H7 (cell line): ENCODE measurements at regions not wholly inside any gene's neighbourhood (a gene's known extent, or its start where the extent isn't known, plus 50 kb on each side); places are given as distances from the start of the nearest gene placed in this dataset.

Experiments used
- DNase-seq: peaks from one replicate; pipeline ENCODE4 v3.0.0; 2012
- H3K27me3 ChIP-seq: 2 replicates; pipeline ENCODE4 v1.6.0; 2011; ENCODE audit warnings: mild to moderate bottlenecking, low read length; ENCODE audit not compliant: control insufficient read depth, insufficient read depth
- H3K36me3 ChIP-seq: replicated peaks from 2 replicates; pipeline ENCODE4 v1.5.1; 2011; ENCODE audit warnings: low read length; ENCODE audit not compliant: control insufficient read depth, insufficient read depth
- H3K4me3 ChIP-seq: 2 replicates; pipeline ENCODE4 v1.5.1; 2011; ENCODE audit warnings: low read depth, mild to moderate bottlenecking, control low read depth, low read length, moderate library complexity; ENCODE audit not compliant: insufficient read depth

DNA sequence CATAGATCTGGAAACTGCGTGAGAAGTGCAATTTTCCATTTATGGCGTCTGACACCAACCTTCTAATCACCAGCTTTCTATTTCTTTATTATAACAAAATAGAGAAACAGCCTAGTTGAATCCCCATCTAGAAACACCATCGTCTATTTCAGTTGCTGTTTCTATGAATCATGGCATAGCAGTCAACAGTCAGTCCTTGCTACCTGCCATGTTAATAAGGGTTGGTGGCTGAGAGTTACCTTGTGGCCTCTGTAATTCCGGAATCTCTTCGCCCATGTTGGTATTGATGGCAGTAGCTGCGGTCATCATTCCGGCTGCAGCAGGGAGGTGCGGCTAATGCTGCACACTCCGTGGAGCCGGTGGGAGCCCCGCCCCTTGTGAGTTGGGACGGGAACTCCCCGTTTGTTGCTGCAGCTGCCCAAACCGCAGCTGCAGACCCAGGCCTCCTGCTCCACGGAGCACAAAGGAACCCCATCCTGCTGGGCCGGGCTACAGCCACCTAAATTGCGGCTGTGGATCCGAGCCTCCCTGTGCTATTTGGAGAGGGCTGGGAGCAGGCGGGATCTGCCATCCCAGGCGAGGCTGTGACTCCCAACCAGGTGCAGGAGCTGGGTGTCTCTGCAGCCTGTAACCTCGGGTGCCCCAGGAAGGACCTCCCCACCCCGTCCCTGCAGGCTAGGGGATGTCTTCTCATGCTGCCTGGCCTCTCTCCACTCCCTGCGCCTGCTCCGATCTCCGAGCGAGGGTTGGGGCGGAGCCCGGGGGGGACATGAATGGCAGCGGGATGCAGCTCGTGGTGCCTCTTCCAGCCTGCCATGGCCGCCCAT is 115.4 kb upstream of the STK26 start:
- Histone ChIP-seq H3K4me3 (peak overlapping the region; percentile 21; the same call in 1 of the 2 replicates), H3K27me3 (no peaks in the 10 kb centered on the region), H3K36me3 (no peaks in the 10 kb centered on the region)
- peak; percentile 22 for DNase-seq

- no peak overlapping the region for H3K4me3 ChIP-seq
- no peaks in the 10 kb centered on the region for H3K36me3 ChIP-seq
- no peak for DNase-seq
- H3K27me3 ChIP-seq = no peaks in the 10 kb centered on the region
Observed at GRCh38 chrX:131910586-131910985, 112.5 kb upstream of the STK26 start.

DNA sequence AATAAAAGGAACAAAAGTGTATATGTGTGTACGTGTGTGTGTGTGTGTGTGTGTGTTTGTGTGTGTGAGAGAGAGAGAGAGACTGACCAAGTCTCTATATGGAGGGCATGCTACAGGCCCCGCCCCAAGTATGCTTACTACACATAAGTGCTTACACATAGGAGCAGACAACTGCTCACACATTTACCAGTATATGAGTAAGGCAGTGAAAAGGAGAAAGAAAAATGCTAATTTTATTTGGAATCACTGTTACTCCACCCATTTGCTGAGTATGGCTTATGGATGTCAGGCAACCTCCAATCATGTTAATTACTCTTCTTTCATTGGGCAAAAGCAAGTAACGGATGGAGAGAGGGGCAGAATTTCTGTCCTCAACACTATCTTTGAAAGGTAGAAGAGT is 107.6 kb upstream of the STK26 start:
- DNase-seq = no peak
- Histone ChIP-seq H3K27me3 (no peaks in the 10 kb centered on the region), H3K4me3 (no peak overlapping the region)

DNA sequence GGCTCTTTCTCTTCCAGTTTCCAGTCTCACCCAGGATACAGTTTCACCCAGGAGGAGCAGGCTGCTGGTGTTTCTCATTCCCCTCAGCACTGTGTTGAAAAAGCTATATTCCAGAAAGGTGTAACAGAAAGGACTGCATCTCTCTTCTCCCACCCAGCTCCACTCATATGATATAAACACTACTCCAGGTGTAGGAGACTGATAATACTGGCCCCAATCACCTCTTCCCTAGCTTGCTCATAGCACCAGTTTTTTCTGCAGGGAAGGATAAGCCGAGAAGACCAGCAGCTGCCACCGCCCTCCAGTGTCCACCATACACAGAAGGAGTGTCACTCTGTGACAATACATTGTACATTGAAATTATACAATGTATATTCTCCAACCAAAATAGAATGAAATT is 105.5 kb upstream of the STK26 start:
- no peaks in the 10 kb centered on the region for H3K27me3 ChIP-seq
- DNase-seq = no peak
- no peaks in the 10 kb centered on the region for H3K36me3 ChIP-seq
- H3K4me3 ChIP-seq = no peak overlapping the region

More for the DNA sequence above, 107.6 kb upstream of the STK26 start:
- H3K36me3 ChIP-seq = no peaks in the 10 kb centered on the region

- no peaks in the 10 kb centered on the region for H3K36me3 ChIP-seq
- H3K4me3 ChIP-seq = no peak overlapping the region
- no peaks in the 10 kb centered on the region for H3K27me3 ChIP-seq
- DNase-seq = no peak
Observed at GRCh38 chrX:131918839-131919238, 104.3 kb upstream of the STK26 start.

DNA sequence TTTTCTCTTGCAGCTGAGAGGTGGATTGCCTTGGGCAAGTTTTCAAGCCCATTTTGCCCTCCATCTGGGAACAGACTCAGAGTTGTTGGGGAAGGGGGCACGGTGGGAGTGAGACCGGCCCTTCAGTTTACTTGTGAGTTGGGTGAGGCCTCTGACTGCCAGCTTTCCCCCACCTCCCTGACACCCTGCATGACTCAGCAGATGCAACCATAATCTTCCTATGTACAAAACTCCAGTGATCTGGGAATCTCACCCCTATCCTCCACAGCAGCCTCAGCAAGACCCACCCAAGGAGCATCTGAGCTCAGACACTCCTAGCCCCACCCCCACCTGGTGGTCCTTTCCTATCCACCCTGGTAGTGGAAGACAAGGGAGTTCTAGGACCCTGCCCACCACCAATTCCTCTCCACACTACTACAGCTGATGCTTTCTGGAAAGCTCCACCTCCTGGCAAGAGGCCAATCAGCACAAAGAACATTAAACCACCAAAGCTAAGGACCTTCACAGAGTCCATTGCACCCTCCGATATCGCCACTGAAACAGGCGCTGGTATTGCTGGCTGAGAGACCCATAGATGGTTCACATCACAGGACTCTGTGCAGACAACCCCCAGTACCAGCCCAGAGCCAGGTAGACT is 99.4 kb upstream of the STK26 start:
- Histone ChIP-seq H3K4me3 (no peak overlapping the region), H3K36me3 (no peaks in the 10 kb centered on the region), H3K27me3 (no peaks in the 10 kb centered on the region)
- no peak for DNase-seq

DNA sequence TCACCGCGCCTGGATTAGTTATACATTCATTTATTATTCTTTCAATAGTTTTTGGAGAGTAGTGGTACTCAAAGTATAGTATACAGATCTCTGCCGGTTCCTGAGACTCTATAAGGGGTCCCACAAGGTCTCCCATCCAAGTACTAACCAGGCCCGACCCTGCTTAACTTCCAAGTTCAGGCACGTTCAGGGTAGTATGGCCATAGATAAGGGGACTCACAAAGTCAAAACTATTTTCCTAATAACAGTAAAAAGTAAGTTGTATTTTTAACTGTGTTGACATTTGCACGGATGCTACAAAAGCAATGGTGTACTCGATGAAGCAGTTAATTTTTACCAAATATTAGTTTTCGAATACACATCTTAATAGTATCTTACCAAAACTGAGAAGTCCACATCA is 84.4 kb upstream of the STK26 start:
- Histone ChIP-seq H3K27me3 (no peaks in the 10 kb centered on the region), H3K36me3 (no peaks in the 10 kb centered on the region), H3K4me3 (no peak overlapping the region)
- DNase-seq = no peak

GRCh38 chrX:131942034-131942433 is 81.1 kb upstream of the STK26 start:
- no peaks in the 10 kb centered on the region for H3K27me3 ChIP-seq
- H3K36me3 ChIP-seq = no peaks in the 10 kb centered on the region
- DNase-seq = no peak
- no peak overlapping the region for H3K4me3 ChIP-seq

- no peak for DNase-seq
- no peaks in the 10 kb centered on the region for H3K36me3 ChIP-seq
- no peaks in the 10 kb centered on the region for H3K27me3 ChIP-seq
- no peak overlapping the region for H3K4me3 ChIP-seq
Observed at GRCh38 chrX:131944936-131945902, 77.9 kb upstream of the STK26 start.

GRCh38 chrX:131951166-131951565 is 71.9 kb upstream of the STK26 start:
- Histone ChIP-seq H3K4me3 (no peak overlapping the region), H3K36me3 (no peaks in the 10 kb centered on the region), H3K27me3 (no peaks in the 10 kb centered on the region)
- no peak for DNase-seq

DNA sequence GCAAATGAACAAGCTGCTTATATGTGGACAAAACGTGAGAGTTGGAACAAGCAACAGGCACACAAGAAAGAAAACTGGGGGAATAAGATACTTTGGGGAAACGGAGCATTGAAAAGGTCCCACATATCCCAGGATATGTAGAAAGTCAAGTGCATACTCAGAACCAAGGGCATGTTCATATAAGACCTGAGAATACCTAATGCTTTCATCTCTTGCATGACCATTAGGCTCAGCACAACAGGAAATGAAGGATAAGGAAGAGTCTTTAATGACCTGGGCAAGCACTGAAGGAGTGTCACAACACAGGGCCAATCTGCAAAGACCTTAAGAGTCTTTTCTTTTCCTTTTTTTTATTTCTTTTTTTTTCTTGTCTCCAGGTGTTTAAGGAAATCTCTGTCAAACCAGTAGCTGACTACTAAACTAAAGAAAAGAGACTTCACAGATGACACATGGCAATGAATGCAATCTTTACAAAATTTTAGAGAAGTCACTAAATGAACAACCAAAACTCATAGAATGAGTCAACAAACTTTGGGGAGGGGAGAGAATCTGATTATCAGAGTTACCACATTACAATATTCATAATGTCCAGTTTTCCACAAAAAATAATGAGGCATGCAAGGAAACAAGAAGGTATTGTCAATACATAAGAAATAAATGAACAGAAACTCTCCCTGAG is 67.9 kb upstream of the STK26 start:
- DNase-seq = no peak

GRCh38 chrX:131958724-131959123 is 64.4 kb upstream of the STK26 start:
- H3K36me3 ChIP-seq = no peaks in the 10 kb centered on the region
- DNase-seq = no peak
- no peaks in the 10 kb centered on the region for H3K27me3 ChIP-seq
- no peak overlapping the region for H3K4me3 ChIP-seq

More for the DNA sequence above, 67.9 kb upstream of the STK26 start:
- H3K27me3 ChIP-seq = no peaks in the 10 kb centered on the region
- no peak overlapping the region for H3K4me3 ChIP-seq
- H3K36me3 ChIP-seq = no peaks in the 10 kb centered on the region

- H3K27me3 ChIP-seq = no peaks in the 10 kb centered on the region
- H3K4me3 ChIP-seq = no peak overlapping the region
- DNase-seq = no peak
- H3K36me3 ChIP-seq = no peaks in the 10 kb centered on the region
Observed at GRCh38 chrX:131970347-131970746, 52.8 kb upstream of the STK26 start.
